ENCODE measurements at regions not wholly inside any gene's neighbourhood (a gene's known extent, or its start where the extent isn't known, plus 50 kb on each side); places are given as distances from the start of the nearest gene placed in this dataset.

DNA sequence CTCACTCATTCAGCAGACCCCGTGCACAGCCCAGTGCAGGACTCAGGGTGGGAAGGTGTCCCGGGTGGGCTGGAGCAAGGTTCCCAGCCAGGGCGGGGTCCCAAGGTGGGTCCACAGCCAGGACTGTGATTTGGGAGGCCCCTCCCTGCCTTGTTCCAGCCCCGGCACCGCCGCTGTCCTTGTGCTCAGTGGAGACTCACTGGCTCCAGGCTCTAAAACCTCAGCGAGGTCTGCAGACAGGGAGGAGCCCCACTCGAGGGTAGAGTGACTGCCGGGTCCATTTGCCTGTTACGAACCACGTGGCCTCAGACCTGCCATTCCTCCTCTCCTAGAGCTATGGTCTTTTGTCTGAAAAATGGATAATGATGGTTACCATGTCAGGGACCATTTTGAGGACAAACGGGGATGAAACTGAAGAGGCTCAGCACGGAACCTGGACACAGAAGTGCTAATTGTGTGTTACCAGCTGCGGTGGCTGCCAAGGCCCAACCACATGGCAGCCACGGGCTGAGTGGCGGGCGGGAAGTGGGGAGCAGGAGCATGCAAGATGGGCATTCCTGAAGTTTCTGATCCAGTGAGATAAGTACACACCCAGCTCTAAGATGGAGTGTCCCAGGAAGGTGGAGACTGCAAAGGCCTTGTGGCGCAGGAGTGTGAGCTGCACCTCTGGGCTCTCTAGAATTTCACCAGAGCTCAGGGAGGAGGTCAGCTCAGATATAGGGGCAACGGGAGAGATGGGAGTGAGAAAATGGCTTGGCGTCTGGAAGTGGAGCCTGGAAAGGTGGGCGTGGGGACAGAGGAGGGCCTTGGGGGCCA lies 317.6 kb downstream of the SEC14L1 start:
- no peak for DNase-seq (ENCODE audit: low read depth)

DNA sequence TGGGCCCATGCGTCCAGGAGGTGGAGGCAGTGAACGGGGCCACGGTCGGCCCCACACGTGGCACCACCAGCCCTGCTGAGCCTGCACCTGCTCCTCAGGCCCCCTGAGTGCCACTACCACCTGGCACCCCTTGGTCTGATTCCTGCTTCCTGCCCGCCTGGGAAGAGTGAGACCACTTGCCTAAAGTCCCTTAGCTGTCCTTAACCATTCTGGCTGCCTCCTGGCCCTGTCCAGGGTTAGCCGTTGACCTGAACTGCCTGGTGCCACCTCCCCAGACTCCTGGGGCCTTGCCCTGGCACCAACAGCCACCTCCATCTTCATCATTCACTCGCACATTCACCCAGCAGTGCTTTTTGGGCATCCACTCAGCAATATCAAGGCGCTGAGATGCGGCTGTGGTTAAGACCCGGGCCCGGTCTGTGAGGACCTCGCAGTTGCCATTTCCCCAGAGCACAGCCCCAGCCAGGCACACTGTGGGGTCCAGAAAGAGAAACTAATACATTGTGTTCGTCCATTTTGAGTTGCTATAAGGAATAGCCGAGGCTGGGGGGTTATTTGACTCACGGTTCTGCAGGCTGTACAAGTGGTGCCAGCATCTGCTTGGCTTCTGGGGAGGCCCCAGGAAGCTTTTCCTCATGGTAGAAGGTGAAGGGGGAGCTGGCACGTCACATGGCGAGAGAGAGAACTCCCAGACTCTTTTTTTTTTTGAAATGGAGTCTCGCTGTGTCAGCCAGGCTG lies 318.4 kb downstream of the SEC14L1 start:
- no peak for DNase-seq (ENCODE audit: low read depth)

DNA sequence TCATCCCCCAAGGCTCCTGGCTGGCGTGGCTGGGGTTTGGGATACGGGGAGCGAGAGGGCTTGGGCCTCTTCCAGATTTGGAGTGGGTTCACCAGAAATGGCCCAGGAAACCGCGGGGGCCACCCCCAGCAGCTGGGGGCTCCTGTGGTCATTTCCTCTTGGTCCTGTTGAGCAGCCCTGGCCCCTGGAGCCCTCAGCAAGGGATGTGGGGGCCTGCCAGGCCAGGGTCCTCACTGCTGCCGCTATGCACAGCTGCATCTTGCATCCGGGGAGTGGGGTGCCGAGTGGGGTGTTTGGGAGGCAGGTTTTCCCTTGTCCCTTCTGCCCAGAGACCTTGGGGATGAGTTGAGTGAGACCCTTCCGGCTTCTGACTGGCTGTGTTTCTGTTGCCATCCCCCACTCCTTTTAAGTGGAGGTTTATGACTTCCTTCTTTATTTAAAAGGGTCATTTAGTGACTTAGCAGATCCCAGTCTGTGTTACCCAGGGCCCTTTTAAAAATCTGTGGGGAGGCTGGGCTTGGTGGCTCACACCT lies 319.8 kb downstream of the SEC14L1 start:
- no peak for DNase-seq (ENCODE audit: low read depth)

DNA sequence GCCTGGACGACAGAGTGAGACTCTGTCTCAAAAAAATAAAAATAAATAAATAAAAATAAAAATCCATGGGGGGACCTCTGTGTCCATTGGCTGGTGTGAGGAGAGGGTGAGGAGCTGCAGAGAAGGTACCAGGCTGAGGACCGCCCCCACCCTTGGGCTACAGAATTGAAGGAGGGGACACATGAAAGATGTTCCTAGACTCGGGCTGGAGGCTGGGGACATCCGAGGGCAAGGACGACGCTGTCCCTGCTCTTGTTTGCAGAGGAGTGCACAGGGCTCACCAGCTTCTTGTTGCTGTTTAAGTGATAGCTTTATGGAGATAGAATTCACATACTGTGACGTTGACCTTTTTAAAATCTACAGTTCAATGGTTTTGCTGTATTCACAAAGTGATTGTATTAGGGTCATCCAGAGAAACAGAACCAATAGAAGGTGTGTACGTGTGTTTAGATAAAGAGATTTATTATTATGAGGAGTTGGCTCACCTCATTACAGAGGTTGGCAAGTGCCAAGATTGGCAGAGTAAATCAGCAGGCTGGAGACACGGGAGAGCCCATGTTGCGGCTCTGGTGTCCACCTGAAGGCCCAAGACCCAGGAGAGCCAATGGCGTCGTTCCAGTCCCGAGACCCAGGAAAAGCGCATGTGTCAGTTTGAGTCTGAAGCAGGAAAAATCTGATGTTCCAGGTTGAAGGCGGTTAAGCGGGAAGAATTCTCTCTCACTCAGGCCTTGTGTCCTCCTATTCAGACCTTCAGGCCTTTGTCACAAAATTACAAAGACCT lies 320.7 kb downstream of the SEC14L1 start:
- no peak for DNase-seq (ENCODE audit: low read depth)

DNA sequence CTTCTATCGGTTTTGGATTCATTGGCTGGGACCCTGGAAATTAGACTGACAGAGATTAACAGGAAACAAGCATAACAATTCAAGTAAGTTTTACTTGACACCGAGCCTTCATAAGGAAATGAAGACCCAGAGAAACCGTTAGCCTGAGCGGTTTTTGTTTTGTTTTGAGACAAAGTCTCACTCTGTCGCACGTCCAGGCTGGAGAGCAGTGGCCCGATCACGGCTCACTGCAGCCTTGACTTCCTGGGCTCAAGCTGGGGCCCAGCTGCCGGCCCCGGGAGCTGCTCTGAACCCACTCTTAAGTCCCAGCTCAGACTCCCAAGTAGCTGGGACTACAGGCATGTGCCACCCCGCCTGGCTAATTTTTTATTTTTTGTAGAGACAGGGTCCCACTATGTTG lies 321.3 kb downstream of the SEC14L1 start:
- DNase-seq (ENCODE audit: low read depth), result no peak

DNA sequence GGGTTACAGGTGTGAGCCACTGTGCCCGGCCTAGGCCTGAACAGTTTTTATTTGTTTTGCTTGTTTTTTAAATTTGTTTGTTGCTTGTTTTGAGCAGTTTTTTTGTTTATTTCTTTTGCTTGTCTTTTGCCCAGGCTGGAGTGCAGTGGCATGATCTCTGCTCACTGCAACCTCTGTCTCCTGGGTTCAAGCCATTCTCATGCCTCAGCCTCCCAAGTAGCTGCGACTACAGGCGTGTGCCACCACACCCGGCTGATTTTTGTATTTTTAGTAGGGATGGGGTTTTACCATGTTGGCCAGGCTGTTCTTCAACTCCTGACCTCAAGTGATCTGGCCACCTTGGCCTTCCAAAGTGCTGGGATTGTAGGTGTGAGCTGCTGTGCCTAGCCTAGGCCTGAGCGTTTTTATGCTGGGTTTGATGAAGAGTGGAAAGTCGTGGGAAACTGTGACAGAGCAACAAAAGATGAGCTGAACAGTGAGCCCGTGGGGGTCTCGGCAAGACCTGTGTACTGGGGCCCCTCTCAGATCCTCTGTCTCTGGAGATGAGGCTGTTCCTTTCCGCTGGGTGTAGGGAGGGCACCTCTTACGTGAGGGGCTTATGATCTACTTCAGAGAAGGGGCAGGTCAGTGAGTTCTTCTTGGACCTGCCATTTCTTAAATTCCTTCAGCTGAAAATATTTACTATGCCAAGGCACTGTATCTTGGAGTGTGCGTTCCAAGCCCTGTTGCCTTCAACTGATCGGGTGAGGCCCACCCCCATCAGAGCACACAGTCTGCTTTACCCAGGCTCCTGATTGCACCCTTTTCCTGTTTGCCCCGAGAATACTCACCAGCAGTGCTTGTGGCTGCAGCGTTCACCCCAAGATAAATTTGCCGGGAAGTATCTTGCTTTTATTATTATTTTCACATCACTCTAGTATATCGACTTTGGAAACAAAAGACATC lies 322.1 kb downstream of the SEC14L1 start:
- no peak for DNase-seq (ENCODE audit: low read depth)

DNA sequence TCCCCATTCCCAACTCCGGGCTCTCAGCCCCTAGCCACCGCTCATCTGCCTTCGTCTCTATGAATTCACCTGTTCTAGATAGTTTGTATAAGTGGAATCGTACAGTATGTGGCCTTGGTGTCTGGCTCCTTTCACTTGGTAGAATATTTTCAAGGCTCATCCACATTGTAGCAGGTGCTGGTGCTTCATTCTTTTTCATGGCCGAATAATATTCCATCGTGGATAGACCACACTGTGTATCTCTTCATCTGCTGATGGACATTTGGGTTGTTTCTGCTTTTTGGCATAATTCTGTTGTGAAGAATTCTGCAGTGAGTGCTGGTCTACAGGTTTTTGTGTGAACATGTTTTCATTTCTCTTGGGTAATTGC lies 324.2 kb downstream of the SEC14L1 start:
- DNase-seq (ENCODE audit: low read depth), result no peak

DNA sequence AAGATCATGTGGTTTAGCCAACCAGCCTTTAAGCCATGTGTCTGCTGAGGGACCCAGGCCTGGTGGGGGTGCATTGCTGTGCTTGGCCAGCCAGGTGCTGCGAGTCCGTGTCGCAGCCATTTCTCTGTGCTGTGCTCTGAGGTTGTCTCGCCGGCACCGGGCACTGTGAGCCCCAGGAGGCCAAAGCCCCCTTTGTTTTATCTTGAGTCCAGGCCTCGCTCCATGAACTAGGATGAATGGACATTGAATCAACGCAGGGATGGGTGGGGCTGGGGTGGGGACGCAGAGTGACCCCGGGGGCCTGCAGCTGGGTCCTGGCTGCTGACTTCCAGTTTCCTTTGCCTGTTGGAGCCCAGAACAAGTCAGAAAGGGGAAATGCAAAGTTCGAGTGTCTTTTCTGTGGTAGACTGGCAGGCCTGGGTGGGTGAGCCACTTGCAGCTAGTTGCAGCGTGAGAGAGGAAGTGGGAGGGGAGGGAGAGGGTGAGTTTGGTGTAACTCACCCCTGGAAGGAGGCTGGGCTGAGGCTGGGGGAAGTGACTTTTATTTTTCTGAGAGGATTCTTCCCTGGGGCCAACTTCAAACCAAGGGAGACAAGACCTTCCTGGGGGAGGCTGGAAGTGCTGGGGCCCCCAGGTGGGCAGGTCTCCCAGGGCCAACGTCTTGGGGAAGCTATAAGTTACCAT lies 324.7 kb downstream of the SEC14L1 start:
- DNase-seq (ENCODE audit: low read depth), result peak; percentile 72

DNA sequence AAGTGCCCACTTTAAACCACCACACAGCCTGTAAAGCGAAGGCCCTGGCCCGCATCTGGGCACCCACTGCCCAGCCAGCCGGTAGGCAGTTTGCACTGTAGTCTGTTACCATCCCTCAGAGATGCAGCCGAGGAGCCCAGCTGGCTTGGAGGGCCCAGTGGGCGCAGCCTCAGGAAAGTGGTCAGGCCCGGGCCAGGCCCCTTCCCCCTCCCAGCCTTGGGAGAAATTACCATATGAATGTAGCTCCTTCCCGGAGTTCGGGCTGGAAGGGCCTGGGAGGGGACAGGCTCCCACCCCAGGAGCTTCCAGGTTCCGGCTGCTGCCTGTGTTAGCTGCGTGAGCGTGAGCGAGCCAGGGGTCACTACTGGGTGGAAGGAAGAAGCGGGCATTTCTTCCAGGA lies 325.4 kb downstream of the SEC14L1 start:
- DNase-seq (ENCODE audit: low read depth), result no peak

DNA sequence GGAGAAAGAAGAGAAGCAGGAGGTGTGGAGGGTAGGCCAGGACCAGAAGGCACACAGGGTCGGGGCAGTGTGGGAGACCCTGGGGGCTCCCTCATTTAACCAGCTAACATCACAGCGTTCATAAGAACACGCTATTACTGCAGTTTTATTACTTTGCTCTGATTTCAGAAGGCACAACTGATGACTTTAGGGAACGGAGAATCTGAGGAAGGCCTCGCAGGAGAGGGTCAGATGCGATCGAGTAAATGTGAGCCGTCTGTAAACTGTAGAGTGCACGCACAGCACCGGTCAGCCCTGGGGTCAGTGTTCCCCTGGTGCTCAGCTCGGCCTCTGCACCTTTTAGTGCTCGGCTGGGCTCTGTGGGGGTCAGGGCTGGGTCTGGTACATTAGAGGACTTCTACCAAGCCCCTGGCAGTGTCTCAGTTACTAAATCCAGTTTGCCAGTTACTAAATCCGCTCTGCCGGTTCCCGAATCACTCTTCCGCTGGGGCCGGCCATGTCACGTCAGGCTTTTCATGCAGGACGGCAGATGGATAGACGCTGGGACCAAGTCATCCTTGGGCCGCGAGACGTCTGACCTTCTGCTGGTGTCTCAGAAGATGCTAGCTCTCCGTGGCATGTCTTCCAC lies 325.9 kb downstream of the SEC14L1 start:
- no peak for DNase-seq (ENCODE audit: low read depth)

DNA sequence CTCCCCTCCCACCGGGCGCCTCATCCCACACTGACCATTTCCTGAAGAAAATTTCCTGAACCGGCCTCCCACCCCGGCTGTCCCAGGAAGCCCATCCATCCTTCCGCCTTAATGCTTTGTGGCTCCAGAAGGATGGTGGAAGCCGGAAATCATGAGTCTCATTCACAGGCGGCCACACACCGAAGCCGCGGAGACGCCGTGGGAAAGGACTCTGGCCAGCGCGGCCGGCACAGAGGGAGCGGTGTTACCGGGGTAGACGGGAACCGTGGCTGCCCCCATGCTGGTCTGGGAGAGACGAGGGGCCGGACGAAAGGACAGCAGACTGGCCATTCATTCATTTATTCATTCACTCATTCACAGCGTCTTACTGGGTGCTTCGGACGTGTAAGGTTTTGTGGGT lies 326.8 kb downstream of the SEC14L1 start:
- no peak for DNase-seq (ENCODE audit: low read depth)

DNA sequence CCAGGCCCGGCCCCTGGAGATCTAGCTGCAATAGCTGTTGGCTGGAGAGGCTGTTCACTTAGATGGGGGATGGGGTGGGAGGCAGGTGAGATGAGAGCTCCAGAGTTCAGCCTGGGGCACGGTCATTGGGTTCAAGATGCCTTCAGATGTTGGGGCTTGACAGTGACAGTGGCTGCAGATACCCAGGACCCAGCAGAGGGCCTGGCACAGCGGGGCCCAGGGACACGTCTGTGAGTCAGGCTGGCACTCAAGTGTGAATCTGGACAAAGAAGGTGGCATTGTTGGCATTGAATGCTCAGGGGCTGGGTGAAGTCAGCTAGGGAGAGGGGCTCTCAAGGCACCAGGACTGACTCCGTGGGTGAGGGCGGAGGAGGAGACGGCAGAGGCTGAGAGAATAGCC lies 328.1 kb downstream of the SEC14L1 start:
- DNase-seq (ENCODE audit: low read depth), result no peak

DNA sequence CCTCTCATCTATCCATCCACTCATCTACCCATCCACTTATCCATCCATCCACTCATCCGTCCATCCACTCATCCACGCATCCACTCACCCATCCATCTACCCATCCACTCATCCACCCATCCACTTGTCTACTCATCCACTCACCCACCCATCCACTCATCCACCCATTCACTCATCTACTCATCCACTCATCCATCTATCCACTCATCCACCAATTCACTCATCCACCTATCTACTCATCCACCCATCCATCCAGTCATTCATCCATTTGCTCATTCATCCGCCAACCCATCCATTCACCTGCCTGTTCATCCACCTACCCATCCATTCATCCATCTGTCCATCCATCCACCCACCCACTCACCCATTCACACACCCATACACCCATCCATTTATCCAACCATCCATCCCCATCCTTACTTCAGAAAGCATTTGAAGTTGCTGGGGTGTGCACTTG lies 329.6 kb downstream of the SEC14L1 start:
- no peak for DNase-seq (ENCODE audit: low read depth)

DNA sequence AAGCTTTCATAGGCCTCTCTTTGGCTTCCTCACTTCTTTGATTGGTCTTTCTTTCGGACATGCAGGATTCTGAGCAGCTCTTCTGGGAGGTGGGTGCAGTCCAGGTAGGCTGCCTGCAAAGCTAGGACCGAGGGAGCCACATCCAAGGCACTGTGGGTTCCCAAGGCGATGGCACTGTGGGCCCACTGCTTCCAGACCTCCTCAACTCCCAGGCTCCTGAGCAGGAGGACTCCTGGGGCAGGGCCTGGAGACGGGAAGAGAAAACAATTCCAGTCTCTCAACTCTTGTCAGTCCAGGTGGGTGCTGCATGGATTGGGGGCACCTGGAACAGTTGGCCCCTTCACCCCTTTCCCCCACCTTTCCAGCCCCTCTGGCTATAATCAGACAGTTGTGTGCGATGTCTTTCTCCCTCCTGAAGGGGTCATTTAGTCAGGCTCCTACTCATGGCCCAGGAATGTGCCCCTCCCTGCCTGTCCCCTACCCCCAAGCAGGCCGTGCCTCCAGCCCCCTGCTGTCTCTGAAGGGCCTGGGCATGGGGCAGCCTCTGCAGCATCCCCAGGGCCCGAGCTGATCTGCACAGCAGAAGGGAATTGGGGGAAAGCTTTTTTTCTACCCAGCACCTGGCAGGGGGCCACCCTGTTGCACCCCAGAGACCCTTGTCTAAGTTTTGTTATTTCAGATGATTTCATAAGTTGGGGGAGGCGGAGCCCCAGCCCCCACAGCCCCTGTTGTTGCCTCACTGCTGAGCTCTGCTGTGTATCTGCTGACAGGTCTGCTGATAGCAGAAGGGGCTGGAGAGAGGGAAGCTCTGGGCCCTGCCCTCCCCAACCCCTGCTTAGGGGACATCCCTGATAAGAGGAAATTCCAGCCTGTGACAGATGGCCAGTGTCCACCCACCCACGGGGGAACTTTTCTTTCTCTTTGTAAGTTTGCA lies 330.3 kb downstream of the SEC14L1 start:
- DNase-seq (ENCODE audit: low read depth), result no peak

DNA sequence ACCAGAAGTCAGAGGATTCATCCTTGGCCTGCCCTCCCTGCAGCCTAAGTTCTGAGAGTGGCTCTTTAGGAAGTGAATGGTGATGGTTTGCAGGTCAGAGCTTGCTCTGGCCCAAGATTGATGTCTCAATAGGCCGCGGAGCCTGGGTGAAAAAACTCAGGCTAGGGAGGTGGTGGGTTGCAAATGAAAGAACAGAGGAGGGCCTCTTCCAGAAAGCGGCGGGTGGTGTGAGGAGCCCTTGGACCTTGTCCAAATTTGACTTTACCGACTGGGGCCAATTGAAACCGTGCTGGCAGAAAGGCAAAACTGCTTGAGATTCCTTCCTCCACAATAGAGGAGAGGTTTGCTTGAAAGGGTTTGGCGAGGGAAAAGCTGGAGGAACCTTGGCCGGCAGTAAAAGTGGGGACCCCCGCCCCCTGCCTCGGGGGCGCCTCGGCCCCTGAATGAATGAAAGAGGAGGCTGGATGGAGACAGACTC lies 331.3 kb downstream of the SEC14L1 start:
- DNase-seq (ENCODE audit: low read depth), result no peak

DNA sequence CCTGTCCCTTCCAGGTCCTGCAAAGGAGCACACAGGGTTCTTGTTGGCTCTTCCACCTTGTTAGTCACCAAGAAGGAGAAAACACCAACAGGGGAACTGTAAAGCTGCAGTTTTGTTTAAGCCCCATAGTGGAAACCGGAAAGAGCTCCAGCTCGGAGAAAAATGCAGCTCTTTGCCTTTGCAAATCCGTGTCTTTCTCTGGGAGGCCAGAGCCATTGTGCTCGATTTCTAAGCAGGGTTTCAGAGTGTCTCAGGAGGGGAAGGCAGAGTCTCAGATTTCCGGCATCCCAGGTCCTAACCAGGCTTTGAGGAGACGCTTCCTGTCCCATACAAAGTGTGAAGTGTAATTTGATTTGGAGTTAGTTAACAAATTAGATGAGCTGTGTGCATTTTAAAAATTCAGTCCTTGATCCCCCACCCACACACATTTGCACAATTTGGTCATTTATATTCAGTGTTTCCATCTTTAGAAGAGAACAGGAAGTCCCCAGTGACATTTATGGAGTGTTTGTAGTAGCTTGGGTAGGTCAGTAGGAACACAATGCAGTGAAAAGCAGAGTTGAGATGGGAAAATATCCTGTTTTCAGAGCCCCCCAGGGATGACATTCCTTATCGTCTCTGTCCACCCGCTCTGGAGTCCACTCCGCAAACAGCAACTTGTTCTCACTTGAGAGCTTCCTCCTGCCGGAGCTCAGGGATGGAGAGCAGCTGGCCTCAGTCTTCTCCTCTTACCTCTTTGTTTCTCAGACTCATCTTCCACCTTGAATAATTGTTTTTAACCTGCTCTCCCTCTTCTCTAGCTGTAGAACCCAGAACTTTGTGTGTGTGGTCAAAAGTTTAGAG lies 331.9 kb downstream of the SEC14L1 start:
- no peak for DNase-seq (ENCODE audit: low read depth)

DNA sequence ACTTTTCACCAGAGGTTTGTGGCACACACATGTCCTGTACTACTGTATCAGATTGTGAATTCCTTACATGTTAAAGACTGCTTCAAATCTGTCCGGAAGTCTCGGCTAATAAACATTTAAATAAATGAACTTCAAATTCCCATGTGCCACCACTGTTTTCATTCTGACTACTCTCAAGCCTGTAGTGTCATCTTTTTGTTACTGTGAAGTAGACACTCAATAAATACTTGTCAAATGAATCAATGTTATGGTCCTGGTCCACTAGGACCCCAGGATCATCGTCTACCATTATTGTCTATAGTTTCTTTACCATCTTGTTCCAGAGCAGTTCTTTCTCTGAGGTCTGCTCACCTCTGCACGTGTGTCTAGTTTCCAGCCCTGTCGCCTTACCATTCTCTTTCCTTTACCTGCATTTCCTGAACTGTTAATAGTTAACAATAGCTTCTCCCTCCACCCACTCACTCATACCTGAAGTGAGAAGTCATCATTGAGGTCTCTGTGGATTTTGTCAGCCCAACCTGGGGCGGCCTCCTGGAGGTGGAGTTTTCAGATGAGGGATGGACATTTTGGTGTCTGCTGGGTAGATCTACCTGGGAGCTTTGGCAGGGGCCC lies 333.0 kb downstream of the SEC14L1 start:
- no peak for DNase-seq (ENCODE audit: low read depth)
